GM18907 (cell line): ENCODE measurements at regions not wholly inside any gene's neighbourhood (a gene's known extent, or its start where the extent isn't known, plus 50 kb on each side); places are given as distances from the start of the nearest gene placed in this dataset.
"Not testable (repeated sequence)": the region's sequence is repeated elsewhere in the genome, so short reads cannot be mapped to it uniquely, and the experiment has no call there.

ENCODE experiments used
- ATAC-seq: cut with Tn5 transposase; IDR thresholded peaks from one replicate; pipeline ENCODE4 v1.9.1; 2021; ENCODE audit warnings: mild to moderate bottlenecking, moderate library complexity; ENCODE audit not compliant: unreplicated experiment

DNA sequence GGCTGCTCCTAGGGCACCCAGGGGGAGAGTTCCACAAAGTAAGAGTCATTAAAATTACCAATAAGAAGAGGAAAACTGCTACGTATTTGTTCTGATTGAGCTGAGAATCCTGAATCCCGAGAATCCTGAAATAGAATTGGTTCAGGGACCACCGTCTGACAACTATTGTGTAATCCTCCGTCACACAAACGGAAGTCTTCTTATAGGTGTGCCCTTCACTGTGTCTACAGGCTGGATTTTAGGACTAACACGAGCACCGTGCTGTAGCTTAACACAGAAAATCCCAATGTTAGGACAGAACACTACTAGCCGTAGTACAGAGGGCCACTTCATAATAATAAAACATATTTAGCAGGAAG, 50.6 kb upstream of the RNF182 start:
- ATAC-seq: no peak

DNA sequence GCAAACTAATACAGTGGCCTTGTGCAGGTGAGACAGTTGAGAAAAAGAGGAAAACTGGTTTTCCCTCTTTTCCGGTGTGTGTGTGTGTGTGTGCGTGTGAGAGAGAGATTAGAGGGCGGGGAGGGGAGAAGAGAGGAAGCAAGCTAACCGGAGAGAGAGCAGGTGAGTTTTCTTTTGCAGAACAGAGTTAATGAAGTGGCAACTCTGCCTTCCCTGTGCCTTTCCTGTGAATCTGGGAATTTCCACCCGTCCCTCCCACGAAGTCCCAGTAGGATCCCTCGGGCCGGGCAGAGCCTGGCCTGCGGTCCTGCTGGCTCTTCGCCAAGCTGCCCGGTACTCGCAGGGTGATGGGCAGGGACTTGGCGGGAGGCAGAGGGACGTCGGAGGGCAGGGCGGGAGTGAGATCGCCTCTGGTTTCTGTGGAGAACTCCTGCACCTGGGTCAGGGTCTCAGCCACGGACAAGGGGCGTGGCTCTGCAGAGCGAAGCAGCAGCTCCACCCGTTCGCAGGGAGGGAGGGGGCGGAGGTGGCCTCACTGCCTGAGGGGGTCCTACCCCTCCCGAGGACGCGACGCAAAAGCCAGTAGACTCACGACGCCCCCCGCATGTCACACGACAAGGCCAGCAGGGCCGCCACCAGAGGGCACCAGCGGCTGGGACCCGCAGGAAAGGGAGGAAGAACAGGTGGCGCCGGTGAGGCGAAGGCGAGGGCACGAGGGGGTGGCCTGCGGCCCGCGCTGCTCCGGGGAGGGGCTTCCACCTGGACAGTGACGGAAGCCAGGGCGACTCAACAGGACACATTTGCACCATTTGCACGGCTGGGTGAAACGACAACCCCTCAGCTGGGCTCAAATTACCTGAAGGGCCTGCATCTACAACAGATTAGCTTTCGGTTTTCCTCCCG, 51.2 kb upstream of the RNF182 start:
- ATAC-seq: peak; percentile 63

- no peak for ATAC-seq
These were observed 52.1 kb upstream of the RNF182 start for GRCh38 chr6:13872681-13873080.

DNA sequence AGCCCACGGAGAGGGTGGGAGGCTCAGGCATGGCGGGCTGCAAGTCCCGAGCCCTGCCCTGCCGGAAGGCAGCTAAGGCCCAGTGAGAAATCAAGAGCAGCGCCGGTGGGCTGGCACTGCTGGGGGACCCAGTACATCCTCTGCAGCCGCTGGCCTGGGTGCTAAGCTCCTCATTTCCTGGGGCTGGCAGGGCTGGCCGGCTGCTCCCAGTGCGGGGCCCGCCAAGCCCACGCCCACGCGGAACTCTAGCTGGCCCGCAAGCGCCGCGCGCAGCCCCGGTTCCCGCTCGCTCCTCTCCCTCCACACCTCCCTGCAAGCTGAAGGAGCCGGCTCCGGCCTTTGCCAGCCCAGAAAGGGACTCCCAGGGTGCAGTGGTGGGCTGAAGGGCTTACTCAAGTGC, 52.7 kb upstream of the RNF182 start:
- ATAC-seq: not testable (repeated sequence)

GRCh38 chr6:13870214-13870830, 54.4 kb upstream of the RNF182 start:
- ATAC-seq: no peak

GRCh38 chr6:13868236-13868635, 53.9 kb upstream of the MCUR1 start:
- no peak for ATAC-seq

- no peak for ATAC-seq
These were observed 51.9 kb upstream of the MCUR1 start for GRCh38 chr6:13866301-13866700.

DNA sequence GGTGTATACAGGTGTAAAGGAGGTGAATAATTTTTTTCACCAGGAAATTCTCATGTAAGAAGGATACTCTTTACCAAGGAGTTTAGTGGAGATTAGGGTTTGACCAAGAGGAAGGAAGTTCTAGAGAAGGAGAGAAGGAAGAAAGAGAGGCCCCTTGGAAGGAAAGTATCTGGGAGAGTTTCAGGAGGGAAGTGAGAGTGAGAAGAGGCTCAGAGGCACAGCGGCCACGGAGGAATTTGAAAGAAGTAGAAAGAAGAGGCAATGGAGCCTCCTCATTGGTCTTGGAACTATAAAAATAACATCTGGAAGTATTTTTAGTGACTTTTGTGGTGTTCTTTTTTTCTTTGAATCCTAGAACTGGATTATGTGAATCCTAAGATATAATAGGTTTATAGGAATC, 50.8 kb upstream of the MCUR1 start:
- ATAC-seq: no peak

DNA sequence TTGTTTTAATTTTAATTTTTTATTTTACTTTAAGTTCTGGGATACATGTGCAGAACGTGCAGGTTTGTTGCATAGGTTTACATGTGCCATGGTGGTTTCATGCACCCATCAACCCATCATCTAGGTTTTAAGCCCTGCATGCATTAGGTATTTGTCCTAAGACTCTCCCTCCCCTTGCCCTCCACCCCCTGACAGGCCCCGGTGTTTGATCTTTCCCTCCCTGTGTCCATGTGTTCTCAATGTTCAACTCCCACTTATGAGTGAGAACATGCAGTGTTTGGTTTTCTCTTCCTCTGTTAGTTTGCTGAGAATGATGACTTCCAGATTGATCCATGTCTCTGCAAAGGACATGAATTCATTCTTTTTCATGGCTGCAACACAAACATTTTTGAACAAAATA, 50.3 kb upstream of the MCUR1 start:
- ATAC-seq: not testable (repeated sequence)
